DMS 273 (cell line): ENCODE measurements at regions not wholly inside any gene's neighbourhood (a gene's known extent, or its start where the extent isn't known, plus 50 kb on each side); places are given as distances from the start of the nearest gene placed in this dataset.
A peak's percentile ranks its signal among the peaks of the same experiment; 100 is the strongest.
"Not testable (repeated sequence)": the region's sequence is repeated elsewhere in the genome, so short reads cannot be mapped to it uniquely, and the experiment has no call there.

Experiments
- DNase-seq: peaks from one replicate; lab custom pipeline; 2025; ENCODE audit not compliant: unreplicated experiment; lab: John Stamatoyannopoulos, UW

DNA sequence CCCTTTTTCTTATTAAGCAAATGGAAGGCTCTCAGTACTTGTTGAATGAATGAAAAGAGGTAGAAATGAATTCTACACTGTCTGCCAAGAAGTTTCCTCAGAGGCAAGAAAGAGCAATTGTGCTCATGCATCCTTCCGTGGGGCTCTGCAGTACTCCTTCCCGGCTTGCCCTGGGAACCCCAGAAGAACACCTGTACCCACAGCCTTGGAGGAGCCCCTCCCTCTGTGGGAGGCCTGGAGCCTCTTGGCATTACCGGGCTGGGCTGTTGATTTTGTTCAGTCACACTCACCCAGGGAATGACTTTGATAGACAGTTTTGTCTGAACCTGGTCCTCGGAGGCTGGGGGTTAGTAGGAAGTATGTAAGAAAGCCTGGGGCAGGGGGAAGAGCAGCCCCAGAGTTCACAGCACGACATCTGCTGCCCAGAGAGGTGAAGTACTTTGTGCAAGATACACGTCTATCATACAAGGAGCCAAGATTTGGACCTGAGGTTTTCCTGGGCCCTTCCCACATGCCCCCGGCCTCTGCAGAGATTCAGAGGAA, 134.8 kb upstream of the GDF10 start:
- no peak for DNase-seq

DNA sequence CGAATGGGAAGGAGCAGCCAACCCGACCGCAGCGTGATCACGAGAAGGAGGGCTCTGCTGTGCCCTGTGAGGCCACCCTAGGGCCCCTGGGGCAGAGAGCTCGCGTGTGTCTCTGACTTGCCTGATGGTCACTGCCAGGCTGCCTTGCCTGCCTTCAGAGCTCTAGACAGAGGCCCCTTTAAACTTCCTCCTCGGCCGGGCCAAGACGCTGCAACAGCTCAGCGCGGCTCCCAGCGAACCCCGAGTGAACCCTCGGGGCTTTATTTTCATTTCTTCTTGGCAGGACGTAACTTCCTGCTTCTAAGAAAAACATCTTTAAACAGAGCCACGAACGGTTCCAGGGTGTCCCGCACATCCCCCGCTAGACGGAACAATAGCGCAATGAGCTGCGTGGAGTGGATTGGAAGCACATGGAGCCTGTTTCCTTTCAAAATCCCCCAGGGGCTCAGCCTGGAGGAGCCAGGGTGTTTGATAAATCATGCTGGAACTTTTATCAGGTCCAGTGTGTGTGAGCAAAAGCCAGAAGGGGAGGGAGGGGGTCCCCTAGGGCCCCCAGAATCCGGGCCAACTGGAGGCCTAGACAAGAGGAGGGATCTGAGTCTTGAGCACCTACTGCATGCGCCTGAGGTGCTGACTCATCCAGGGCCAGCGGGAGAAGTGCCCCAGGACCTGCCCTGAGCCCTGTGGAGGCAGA, 134.1 kb upstream of the GDF10 start:
- DNase-seq = no peak

DNA sequence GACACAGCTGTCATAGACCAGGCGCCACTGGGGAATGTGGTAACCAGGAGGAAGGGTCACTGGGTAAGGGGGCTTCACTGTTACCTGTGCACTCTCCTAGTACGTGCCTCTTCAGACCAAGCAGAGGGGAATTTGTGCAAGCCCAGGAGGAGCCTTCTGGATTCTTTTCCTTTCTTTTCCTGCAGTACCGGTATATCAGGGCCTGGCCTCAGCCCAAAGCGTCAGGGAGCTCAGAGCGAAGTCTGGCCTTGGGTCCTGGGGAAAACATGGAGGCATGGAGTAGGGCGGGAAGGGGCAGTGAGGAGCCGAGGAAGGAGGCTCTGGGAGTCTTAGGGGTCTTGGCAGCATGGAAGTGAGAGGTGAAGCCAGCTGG, 133.6 kb upstream of the GDF10 start:
- no peak for DNase-seq

DNA sequence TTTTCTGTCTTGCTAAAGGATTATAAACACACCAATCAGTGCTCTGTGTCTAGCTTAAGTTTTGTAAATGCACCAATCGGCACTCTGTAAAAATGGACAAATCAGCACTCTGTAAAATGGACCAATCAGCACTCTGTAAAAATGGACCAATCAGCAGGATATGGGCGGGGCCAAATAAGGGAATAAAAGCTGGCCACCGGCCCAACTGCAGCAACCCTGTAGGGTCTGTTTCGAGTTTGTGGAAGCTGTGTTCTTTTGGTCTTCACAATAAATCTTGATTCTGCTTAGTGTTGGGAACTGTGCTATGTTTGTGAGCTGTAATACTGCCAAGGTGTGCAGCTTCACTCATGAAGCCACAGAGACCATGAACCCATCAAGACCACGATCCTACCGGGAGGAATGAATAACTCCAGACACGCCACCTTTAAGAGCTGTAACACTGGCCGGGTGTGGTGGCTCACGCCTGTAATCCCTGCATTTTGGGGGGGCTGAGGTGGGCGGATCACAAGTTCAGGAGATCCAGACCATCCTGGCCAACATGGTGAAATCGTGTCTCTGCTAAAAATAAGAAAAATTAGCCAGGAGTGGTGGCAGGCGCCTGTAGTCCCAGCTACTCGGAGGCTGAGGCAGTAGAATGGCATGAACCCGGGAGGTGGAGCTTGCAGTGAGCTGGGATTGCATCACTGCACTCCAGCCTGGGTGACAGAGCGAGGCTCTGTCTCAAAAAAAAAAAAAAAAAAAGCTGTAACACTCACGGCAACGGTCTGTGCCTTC, 133.0 kb upstream of the GDF10 start:
- not testable (repeated sequence) for DNase-seq

DNA sequence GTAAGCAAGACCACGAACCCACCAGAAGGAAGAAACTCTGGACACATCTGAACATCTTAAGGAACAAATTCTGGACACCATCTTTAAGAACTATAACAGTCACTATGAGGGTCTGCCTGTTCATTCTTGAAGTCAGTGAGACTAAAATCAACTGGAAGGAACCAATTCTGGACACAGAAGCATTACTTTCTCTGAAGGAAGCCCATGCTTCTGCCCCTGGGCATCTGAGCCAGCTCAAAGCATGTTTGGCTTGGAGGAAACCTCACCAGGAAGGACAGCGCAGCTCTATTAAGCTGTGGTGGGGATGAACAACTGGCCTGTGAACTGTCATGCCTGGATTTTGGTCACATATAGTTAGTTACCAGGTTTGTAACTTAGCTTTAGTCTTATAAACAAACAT, 132.4 kb upstream of the GDF10 start:
- no peak for DNase-seq

DNA sequence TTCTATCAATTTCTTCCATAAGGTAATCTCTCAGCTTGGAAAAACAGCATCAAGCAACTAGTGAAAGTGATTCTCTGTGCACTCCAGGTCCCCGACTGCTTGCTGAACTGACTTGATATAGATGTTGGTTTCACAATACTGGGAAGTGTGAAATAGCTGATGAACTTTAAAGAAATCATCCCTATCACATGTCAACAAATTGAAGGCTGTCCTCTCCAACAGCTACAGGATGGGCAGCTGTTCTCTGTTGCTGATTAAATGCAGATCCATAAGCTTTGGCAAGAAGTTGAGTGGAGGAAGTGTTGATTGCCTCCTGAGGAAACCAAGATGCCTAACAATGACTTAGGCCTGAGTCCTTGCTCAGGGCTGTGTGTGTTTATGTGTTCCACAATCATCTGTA, 130.4 kb upstream of the GDF10 start:
- no peak for DNase-seq

DNA sequence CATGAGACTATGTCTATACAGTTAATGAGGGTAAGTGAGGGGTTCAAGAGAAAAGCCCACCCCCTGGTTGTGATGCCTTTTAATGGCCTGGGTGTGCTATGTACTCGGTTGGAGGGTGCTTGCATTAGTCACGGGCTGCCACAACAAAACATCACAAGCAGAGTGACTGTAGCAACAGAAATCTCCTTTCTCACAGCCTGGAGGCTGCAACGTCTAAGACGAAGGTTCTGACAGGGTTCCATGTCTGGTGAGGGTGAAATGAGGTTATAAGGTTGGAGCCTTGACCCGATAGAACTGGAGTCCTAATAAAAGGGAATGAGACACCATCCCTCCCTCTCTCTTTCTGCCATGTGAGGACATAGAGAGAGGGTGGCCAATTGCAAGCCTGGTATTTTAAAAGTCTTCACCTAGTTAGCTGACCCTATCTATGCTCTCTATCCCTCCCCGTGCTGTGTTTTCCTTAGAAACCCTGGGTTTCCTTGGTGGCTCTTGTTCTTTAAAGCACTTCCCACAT, 126.0 kb upstream of the GDF10 start:
- DNase-seq = no peak

DNA sequence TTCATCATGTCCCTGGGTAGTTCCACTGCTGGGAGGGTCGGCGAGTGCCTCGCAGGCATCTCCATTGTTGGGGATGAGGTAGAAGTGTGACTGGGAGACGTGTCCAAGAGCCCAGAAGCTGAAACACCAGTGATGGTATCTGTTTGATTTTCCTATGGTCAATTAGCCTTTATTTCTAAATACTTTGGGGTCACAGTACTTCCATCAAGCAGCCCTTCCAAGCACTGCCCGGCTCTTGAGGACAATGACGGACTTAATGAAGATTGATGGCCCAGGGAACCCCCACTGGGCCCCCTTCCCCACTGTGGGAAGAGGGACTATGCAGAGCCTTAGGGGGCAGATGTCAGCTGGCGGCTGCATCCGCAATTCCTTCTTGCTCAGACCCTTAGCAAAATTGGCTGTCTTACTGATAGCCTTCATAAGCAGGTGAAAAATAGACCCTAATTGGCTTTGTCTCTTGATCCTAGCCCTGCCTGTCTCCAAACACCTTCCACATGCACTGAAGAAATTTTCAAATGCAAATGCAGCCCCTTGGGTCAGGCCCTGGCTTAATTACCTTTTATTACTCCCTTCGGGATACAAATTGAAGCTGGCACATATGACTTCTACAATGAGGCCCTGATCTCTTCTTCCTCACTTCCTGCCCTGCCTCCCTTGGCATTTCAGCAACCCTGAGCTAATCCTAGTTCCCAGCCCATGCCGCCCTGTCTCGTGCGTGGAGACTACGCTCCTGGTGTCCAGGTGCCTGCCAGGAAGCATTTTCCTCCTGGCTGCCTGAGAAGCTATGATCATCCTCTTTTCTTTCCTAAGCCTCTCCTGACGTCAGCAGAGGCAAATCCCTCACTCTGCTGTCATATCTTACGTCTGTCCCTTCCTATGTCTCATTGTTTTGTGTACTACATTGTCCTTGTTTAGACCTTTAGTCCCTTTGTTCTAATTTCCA, 124.5 kb upstream of the GDF10 start:
- DNase-seq = peak; percentile 52

DNA sequence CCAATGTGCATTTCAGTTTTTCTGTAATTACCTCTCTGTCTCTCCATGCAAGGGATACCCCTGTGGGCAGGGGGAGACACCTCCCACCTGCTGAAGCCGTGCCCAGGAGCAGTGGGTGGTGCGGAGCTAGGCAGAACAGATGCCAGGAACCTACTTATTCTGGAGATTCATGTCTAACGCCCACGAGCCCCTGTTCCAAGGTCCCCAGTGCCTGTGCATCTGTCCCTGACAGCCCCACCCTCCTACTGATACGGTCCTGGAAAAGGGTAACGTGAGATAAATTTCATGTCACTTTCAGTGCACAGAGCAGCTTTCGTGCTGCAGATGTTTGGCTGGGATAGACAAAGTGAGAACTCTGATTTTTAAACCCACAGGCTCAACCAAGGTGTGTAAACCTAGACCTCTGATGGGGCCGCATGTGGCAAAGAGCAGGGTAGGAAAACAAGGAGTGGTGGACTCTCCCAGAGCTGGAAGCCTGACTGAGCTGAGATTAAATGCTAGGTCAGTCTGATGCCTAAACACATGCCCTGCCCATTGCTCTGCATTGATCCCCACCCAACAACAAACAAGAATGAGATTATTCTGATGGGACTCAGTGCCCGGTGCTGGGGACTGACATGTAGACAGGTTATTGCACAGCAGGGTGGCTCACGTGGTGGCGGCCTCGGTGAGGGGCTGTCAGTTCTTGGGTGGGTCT, 123.6 kb upstream of the GDF10 start:
- DNase-seq = peak; percentile 76

DNA sequence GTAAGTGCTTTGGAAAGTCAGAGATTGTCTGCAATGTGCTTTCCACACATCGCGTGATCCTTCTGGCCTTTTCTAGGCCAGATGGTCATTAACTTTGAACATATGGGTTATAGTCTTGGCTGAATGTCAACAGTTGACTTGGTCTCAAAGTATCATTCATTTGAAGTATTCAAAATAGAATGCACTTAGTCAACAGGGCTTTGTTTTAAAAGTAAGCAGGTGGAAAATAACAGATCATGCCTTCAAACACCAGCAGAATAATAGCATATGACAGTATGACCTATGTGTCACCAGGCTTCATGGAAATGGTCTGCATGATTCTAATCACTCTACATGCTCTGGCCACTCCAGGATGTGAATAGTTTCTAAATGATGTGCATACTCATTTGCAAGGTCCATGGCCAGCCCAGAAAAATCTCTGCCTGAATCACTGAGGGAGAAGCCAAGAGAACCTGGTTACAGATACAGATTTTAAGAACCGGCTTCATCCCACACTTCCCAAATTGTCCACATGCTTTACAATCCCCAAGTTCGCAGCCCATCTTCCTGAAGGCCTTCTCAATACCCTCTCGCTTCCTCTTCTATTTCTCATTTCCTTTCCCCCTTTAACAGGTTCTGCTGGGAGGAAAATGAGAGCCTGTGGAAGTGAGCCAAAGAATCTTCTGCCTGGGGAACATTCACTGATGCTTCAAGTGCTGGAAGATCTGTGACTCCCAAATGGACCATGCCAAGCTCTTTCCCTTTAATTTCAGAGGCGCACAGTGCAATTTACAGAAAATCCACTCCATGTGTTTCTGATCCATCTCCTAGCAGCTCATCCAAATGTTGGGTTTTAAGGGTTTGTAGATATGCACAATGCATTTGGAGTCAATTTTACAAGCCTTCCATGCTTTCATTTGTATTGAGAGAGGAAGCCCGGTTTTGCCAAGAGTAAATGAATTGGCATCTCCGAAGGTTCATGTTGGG, 122.8 kb upstream of the GDF10 start:
- peak; percentile 89 for DNase-seq

DNA sequence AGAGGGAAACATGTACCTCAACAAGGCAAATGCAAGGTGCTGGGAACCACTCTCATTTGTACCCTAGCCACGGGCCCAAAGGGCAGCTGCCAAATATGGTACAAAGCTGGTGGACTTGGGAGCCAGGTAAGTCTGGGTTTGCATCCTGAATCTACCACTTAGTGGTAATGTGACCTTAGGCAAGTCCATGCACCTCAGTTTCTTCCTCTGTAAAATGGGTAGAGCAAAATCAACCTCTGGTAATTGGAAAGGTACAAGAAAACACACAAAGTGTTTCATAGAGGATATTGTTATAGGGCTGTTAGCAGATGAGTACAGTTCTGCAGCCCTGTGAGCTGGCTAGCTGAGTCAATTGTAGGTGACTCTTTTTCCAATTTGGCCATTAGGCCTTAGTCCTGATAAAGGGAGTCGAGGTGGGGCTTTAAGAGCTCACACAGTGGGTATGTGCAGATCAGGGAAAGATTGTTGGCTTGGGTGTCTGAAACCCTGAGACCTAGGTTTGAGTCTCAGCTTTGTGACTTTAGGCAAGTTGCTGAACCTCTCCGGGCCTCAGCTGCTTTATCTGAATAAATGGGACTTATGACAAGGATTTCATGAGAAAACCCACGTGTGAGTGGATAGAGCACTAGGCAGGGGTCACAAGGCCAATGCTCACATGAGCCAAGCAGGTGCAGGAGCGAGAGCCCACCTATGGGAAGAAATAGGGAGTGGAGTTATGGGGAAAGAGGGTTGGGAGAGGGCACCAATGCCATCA, 121.3 kb upstream of the GDF10 start:
- DNase-seq = no peak

DNA sequence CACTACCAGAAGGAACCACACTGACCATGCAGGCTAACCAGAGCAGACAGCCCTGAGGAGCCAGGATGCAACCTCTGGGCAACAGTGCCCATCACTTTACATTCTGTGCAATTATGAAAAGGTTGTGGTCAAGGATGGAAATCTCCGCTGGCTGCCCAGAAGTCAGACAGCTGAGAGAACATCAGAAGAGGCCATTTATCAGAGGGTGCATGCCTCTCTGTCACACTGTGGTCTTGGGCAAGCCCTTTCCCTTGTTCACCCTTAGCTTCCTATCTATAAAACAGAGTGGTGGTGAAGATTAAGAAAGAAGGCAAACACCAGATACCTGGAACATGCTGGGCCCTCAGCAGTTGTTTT, 120.7 kb upstream of the GDF10 start:
- no peak for DNase-seq

DNA sequence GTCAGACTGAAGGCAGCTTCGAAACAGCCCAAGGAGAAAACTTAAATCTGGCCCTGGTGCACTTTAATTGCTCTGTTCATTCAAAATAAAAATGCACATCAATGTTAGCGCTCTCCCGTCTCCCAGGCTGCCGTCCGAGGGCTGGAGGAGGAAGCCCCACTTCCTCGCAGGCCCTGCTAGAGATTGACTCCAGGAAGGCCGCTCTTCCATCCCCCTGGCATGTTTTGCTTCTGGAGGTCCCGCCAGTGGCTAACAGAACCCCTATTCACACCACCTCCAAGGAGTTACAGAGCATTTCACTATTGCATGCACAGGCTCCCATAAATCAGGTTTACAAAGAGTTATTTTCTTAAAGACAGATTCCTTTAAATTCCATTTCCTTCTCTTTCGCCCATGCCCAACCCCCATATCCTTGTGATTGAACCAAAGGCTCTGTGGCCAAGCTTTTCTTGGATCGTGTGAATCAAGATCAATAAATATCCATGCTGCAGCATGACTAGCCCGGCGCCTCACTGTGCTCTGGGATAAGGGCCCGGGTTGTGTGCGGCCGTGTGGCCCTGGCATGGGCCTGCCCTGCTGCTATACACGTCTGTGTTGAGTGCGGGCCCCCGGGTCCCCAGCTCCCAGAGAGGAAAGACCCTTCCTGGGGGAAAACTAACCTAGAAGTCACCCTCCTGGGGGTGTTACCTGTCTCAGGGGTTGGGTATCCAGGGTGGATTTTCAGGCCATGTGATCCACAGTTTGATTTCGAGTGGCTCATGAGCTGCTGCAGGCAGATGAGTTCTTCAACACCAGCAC, 118.7 kb upstream of the GDF10 start:
- DNase-seq = no peak

DNA sequence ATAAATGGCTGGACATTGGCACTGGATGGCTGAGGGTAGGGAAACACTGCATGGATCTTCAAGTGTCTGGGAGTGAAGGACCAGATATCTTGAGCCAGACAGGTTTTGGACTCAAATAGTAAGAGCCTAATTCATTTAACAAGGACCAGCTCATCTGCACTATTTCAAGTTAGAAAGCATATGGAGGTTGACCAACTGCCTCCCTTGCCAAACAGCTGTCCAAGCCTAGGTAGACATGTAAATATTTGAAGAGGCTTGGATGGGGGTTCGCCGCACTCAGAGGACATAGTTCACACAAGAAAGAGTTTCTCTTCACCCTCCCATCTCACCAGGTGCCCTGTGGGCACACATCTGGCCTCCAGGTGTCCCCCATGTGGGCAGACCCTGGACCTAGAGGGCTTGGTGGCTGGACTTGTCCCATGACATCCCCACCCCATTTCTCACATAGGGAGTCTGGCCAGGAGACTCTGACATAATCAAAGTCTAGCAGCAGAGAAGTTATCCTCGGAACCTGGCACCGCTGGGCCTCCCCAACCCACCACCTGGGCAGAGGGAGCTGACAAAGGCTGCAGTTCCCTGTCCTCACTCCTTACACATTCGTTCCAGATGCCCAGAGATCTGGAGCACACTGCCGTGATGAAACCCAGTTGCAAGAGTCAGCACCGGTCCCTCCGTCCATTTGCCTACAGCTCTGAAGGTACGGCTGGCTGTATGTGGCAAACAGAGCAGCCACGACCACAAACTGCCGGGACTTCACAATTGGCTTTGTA, 116.9 kb upstream of the GDF10 start:
- peak; percentile 14 for DNase-seq

DNA sequence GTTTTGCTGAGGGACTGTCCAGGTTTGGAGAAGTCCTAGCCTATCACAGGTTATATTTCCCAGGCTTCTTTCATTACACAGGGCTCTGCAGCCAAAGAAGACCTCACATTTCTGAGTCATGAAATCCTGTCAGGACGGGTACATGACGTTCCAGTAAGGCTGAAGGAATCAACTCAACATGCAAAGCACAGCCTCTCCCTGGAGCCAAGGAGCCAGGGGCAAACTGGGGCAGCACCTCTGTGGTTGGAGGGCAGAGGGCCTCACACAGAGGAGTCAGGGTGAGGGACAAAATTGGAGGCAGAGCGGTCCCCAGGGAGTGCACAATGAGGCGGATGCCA, 116.3 kb upstream of the GDF10 start:
- no peak for DNase-seq

DNA sequence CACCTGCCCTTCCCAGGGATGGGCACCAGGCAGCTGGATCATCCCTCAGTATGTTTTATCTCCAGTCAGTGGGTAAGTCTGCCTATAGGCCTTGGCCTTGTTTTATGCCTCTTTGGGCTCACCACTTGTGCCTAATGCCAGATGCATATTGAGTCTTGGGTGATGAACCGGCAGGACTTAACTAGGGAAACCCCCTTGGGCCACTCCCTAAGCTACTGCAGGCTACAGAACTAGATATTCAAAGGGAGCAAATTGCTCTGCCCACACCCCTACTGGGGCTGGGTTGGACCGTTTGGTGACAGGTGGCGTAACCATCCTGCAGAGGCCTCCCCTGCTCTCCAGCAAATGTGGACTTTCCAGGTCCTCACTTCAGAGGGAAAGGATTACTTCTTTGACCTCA, 115.7 kb upstream of the GDF10 start:
- peak; percentile 3 for DNase-seq

DNA sequence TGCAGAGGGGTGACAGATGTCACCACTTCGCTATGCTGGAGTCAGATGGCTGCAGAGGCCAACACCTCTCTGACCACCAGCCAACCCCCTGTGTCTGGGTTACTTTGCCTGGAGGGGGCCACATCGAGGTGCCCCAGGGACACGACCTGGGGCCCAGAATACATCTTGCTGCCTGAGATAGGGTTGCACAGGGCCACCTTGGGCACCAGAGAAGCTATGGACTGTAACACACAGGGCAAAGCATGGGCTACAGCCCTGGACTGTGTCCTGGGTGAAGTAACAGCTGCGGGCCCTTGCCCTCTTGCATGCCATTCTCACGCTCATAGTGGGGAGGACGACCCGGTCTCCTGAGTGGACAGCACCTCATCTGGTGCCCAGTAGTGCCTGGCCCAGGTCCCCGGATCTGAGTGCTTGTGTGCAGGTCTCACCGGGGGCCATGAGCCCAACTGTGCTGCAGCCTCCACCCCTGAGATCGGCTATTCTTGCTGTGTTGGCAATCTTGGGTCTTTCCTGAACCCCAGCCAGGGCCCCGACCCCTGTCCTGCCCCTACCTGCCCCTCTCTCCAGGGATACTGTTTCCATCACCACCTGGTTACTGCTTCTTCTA, 115.2 kb upstream of the GDF10 start:
- no peak for DNase-seq
